ENCODE measurements at regions not wholly inside any gene's neighbourhood (a gene's known extent, or its start where the extent isn't known, plus 50 kb on each side); places are given as distances from the start of the nearest gene placed in this dataset.

DNA sequence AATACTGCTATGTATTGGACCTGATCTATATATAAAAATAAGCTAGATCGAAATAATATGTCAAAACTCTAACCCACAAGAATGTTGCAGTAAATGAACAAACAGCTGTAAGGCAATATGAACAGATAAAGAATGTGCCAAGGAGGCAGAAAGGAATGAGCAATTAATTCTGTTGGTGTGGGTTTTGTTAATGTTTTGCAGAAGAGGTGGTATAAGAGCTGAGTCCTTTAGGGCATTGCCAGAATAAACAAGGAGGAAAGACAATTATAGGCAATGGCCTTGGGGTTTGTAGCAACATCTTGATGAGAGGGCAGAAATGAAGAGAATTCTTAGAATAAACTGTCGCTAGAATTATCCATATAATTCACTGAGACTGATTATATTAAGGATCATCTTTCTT, 240.9 kb upstream of the GULP1 start:
- no peak for DNase-seq (ENCODE audit: low read depth)

DNA sequence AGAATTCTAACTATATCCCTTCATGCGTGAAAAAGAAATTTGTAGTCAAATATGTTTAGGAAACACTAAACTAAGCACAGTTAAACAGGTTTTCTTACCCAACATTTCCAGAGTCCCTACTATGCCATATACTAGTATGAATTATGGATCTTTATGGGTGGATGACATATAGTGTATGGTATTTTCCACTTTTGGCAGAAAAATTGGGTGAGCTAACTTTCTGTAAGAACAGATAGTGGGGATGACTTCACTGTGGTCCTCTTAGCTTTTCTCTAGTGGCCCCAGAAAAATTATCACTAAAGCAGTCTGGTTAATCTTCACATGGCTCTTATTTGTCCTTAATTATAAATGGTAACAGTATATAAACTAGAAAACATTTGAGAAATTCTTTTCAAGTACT, 240.0 kb upstream of the GULP1 start:
- DNase-seq (ENCODE audit: low read depth): no peak

DNA sequence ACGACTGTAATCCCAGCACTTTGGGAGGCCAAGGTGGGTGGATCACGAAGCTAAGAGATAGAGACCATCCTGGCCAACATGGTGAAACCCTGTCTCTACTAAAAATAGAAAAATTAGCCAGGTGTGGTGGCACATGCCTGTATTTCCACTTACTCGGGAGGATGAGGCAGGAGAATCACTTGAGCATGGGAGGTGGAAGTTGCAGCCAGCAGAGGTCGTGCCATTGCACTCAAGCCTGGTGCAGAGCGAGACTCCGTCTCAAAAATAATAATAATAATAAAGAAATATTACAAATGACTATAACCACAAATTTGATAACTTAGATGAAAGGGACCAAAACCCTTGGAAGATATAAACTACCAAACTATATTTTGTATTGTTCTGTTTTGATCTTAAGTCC, 226.3 kb upstream of the GULP1 start:
- DNase-seq (ENCODE audit: low read depth): no peak

DNA sequence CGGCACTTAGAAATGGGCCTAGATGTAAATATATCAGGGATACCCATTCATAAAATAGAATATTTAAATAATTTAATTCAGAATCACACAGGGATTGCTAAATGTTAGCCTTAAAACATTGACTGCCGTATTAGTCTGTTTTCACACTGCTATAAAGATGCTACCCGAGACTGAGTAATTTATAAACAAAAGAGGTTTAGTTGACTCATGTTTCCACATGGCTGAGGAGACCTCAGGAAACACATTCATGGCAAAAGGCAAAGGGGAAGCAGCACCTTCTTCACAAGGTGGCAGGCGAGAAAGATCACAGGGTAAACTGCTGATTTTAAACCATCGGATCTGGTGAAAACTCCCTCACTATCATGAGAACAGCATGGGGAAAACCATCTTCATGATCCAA, 223.6 kb upstream of the GULP1 start:
- no peak for DNase-seq (ENCODE audit: low read depth)

DNA sequence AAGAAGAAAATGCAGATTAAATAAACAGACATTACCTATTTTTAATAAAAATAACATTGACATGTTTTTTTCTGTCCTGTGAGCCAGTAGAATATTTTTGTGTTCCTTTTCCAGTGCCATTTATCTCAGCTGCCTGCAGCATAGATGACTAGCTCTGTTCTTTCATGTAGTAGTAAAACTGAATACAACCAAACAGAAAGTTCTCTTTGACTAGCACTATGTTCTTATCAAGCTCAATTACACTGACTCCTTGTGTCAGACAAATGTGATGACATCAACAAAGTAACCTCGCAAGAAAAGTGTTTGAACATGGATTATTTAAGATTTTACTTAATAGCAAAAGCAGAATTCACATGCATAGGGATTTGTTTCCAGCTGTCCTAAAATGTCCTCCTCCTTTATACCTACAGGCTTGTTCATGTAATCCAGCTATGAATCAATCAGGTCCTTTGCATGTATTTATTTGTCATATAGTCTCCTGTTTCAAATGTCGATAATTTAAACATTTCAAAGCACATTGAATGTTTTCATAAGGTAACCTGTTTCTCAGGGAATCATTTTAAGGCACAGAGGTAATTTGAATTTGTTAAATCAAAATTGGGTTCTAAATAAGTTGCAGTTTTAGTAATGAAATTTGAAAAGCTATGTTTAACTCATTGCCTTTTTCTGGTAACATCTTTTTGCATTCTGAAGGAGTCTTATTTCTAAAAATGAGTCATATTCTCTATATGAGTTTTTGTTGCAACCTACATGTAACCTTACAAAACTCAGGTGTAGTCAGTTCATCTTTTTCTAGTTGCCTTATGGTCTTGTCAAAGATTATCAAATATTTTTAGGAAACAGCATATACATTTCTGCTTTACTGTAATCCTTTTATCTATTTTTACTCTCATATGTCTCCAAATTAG, 215.3 kb upstream of the GULP1 start:
- DNase-seq (ENCODE audit: low read depth): no peak

DNA sequence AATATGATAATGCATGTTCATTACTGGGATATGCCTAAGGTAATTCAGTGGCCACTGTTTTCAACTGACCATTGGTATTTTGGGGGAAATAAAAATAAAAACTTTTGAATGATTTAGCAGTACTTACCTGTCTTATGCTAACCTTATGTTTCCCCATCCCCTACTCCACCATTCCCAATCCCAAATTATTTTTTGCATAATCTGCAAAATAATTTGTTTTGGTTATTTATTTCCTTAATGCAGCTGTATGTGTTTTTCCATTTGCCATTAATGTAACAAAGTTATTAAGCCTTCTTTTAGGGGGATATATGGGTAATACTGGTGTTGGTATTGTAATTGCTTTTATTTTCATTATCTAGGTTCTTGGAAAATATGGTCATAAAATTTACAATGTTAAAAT, 213.9 kb upstream of the GULP1 start:
- no peak for DNase-seq (ENCODE audit: low read depth)

DNA sequence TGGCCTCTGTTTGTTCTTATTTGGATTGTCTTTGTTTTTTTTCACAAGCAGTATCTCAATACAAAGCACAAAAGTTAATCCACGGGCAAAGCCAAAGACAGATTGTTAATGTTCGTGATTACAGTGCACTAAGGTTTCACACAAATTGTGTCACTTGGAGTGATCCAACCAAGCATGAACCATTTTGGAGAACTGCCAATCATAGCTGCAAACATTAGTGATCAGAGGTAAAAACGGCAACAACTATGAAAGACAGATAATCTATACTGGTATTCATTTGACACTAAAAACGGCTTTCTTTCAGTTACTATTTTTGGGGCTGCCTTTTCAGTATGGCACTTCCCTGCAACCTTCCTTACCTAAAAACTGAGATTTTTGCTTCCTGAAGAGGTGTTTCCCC, 213.1 kb upstream of the GULP1 start:
- DNase-seq (ENCODE audit: low read depth): no peak

DNA sequence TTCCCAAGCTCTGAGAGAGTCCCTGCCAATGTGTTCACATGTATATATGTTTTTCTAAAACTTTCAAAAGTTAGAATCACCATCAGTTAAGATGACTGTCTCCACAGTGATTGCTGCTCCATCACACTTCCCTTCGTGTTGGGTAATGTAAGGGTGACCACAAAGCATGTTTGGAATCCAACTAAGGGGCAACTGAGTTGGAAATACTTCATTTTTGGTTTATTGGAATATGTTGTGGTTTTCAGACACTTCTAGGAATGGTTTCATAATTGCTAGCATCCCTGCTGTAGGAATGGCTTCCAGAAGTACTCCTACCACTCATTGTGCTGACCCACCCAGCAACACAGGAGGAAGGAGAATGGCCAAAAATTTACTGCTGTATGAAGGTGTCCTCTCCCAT, 212.5 kb upstream of the GULP1 start:
- no peak for DNase-seq (ENCODE audit: low read depth)

DNA sequence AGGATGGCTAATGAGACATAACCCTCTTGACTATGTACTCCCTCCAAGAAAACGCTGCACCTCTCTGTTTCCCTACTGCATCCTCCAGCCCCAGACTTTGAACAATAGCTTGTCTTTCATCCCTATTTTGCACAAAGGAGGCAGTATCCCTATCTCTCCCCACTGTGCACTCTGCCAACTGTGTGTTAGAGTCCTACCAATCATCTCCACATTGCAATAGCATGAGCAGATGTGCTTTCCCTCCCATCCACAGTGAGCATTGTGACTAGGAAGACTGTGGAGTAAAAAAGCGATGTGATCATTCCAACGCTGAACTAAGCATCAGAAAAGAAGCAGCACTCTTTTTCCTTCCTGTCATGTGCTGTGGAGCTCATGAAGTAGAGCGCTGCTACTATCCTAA, 206.3 kb upstream of the GULP1 start:
- no peak for DNase-seq (ENCODE audit: low read depth)

DNA sequence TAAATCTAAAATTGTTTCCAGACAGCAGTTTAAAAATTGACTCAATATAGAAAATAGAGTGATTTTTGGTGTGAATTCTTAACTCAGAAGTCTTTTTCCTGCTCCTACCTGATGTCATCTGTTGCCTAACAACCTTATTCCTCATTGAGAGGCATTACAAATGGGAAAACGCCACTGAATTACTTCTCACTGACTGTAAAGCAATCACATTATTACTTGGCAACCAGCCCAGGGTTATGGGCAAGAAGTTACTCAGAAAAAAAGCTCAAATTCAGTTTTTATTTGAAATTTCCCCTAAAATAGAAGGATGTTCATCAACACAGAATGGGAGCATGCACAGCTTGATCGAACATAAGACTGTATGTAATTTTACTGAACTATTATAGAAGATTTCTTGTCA, 201.8 kb upstream of the GULP1 start:
- no peak for DNase-seq (ENCODE audit: low read depth)

DNA sequence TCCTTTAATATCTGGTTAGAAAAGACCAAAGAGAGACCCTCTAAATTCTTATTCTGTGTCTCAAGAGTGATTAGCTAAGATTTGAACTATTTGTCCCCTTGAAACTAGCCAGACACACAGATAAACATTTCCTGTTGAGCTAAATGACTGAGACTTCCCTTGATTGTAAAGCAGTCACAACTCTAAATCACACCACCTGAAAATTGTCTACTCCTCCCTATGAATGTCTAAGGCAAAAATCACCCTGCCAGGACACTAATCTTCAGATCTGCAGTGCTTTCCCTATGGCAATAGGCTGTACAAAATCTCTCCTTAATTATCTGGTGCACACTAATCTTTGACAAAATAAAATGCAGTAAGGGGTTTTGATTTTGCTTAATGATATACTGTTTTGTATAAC, 200.5 kb upstream of the GULP1 start:
- no peak for DNase-seq (ENCODE audit: low read depth)

DNA sequence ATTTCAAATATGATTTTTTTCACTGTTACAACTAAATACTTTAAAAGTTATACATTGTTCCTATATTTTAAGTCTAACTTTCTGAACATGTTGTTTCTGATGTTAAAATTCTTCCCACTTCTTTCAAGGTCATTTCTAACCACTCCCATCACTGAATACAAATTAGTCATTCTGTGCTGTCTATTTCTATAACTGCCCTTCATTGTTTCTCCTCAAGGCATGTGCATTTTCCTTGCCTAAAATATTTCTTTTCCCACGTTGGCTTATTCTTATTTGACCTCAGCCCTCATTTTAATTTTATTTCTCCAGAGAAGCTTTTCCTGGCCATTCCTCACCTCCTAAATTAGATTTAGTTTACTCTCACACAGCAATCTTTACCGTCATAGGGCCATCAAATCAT, 198.9 kb upstream of the GULP1 start:
- DNase-seq (ENCODE audit: low read depth): no peak

DNA sequence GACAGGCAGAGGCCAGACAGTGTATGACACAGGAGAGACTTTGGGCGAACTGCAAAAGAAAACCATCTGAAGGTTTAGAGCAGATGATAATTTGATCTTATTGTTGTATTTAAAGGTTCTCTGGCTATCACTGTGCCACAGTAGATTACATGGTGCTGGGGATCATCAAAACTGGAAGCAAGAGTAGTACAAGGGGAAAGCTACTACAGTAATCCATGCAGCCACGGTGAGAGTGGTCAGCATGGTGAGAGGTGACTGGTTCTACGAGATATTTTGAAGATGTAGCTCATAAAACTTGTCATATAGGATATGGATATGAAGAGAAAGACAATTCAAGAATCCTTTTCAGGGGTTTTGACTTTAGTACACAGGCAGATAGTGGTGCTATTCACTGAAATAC, 194.8 kb upstream of the GULP1 start:
- DNase-seq (ENCODE audit: low read depth): no peak

DNA sequence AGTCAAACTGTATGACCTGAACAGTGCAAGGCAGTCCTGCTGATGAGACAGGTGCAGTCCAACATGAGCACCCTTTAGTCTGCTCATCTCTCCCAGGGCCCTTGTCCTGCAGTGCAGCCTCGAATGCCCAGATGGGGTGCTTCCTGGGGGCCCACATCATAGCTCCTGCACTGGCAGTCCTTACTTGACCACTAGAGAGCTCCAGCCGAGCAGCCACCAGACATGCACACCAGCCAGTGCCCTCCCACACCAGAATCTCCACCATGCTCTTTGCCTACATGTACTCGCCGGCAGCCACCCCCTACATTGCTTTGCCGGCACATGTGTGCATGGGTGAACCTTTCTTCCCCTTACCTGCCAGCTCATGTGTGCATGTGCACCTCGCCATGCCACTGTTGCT, 188.8 kb upstream of the GULP1 start:
- DNase-seq (ENCODE audit: low read depth): no peak

DNA sequence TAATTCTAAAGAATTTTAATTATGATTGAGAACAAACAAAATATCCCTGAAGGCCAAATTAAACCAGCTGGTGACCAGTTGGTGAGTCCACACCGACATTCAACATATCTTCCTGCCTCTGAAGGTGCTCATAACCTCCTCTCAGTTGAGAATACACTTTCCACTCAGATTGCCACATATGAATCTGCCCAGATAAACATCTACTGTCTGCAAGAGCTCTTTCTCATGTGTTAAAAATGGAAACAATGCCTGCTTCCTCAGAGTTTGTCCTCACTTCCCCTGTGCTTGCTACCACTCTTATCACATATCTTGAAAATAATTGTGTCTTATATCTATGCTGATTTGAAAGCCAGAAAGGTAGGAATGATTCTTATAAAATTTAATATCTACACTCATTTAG, 177.7 kb upstream of the GULP1 start:
- DNase-seq (ENCODE audit: low read depth): no peak

DNA sequence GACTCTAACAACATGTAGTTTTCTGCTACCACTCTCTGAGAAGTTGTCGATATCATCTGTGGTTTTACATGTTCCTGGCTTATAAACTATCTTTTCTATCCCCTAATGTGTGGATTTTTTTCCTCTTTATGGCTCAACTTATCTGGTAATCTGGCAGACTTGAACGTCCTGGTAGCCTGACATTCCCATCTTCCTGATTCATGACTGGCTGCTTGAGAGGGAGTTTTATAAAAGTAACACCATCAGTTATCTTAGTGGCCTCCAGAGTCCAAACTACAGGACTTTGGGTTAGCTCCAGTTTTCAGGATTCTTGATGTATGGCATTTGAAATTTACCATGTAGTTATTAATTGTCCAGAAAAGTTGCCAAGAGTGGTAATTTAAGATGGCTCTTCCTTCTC, 174.0 kb upstream of the GULP1 start:
- DNase-seq (ENCODE audit: low read depth): no peak

DNA sequence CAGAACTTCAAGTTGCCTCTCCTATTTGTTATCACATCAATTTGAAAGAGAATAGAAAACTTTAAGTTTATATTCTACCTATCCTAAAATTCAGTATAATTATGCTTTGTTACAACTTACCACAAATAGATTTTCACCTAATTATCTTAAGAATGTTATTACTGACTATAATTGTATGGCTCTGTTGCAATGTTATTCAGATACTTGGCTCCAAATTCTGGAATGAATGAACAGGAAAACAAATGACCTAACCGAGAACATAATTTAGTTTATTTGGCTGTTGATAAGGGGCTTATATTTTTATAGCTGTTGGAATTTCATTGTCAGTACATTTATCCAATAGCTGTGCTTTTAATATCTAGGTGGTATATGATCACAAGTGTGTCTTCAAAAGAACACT, 173.2 kb upstream of the GULP1 start:
- no peak for DNase-seq (ENCODE audit: low read depth)

DNA sequence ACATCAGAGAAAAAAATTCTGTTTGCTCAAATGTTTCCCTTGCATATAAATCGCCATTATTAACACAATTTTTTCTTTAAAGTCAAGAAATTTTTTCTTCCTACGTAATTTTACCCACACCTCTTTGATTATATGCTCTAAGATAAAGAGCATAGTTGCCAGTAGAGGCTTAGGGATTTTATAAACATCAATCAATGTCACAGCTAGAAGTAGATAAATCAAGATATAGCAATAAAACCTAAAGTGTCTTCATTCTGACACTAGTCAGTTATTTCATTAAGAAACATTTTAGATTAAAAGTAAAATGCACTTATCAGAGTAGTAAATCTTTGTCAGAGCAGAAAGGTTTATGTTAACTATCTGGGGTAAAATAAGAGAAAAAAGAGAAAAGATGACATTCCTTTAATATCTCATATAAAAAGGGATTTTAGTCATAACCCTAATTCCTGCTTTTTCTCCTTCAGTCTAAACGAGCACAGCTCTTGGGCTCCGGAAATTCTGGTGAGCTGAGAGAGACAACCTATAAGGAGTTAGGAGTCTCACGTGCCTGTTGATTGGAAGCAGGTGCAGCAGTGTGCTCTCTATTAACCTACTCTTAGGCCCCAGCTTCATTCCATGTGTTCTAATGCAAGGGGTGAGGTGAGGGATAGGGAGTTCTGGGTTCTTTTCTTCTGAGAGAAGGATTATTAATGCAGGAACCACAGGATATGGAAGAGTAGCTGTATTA, 172.4 kb upstream of the GULP1 start:
- no peak for DNase-seq (ENCODE audit: low read depth)

DNA sequence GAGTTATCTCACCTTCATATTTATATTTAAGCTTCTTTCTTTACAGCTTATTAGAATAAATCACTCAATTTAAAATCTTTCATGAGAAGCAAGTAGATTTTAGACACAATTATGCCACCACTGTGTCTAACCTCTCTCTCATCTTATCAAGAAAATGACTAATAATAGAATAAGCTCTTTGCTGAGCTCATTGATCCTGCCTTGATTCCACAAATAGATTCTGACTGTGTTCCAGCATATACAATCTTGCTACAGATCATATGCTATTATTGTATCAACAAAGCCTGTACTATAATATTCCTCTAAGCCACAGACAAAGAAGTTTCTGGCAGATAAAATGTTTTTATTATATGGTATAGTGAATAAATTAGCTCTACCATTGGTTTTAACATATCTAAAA, 168.7 kb upstream of the GULP1 start:
- DNase-seq (ENCODE audit: low read depth): no peak

DNA sequence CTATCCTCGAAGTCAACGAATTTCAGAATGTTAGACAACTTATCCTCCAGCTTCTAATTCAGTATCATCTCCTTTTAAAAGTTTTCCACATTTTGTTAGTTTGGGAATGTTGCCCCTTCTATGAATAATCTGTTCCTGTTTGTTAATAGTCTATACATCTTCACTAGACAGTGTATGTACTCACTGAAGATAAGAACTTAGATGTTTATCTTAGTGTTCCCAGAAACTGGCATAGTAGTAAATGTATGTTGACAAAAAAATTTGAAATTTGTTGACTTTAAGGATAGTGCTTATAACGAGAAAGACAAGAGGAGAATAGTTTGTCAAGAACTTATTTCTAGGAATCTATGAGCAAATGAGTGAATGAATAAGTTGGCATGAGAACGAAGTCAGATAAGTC, 162.0 kb upstream of the GULP1 start:
- DNase-seq (ENCODE audit: low read depth): no peak

DNA sequence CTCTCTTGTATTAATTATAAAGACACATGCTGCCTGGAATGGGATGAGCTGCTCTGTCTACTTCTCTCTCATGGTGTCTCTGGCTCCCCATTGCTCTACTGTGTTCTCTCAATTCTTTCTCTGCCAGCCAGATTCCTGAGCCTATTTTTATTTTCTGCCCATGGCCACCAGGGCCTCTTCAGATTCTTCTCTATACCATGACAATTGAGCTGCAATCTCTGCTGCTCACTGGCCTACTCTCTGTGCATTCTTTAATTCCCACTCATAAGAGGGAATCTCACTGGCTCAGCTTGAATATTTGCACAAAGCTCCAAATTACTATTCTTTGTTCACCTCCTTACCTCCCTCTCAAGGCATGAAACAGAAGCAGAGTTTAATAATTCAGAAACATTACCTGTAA, 161.4 kb upstream of the GULP1 start:
- no peak for DNase-seq (ENCODE audit: low read depth)

DNA sequence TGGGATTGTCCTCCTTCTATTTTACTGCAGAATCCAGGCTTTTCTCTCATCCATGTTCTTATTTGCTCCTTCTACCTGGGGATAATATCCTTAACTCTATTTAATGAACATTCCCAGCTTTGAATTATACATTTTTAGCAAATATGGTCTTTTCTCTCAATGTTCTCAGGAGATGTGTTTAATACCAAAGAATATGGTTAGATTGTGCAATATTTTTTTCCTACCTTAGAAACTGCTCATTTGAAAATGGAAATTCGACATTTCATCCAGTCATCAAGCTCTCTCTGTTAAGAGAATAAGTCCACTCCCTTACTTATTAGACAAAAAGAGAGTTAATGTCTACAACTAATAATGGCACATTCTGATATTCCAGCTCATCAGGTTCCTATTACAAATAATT, 160.4 kb upstream of the GULP1 start:
- no peak for DNase-seq (ENCODE audit: low read depth)

DNA sequence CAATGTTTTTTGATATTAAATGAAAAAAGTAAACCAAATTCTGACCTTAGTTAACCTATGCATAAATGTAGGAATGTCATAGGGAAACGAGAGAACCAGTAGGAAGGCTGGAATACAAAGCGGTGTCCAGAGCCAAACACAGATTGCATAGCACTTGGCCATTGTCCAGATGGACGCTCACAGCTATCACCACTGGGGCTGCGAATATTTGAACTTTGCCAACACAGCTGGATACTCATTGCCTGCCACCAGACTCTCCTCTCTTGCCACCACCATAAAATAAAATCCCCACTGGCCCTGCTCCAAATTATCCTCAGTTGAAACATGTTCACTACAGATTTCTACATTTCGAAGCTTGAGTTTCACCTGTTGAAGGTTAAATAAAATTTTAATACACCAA, 159.3 kb upstream of the GULP1 start:
- peak; percentile 6 for DNase-seq (ENCODE audit: low read depth)

Measured in forelimb muscle (tissue), 1 donor.